H1 (cell line): ENCODE measurements at regions not wholly inside any gene's neighbourhood (a gene's known extent, or its start where the extent isn't known, plus 50 kb on each side); places are given as distances from the start of the nearest gene placed in this dataset.

Experiments used
- CTCF ChIA-PET: fragments of 300-600 bp; sonication (Branson Sonifier 250); formaldehyde crosslinking; loops from one replicate; lab custom pipeline; 2021; ENCODE audit not compliant: partially characterized antibody; lab: Charles Lee
- POLR2A ChIA-PET: fragments of 300-600 bp; sonication (Branson Sonifier 250); formaldehyde crosslinking; loops from one replicate; lab custom pipeline; 2021; ENCODE audit warnings: inconsistent platforms; ENCODE audit not compliant: partially characterized antibody; lab: Charles Lee
- DNase-seq, 2 experiments: peaks; one replicate each; pipeline versions ENCODE4 v3.0.0 to v3.0.0-alpha.2; 2010 to 2022; ENCODE audit warnings: low spot score in 2 of 2, low read depth in 1 of 2, mixed read lengths in 1 of 2
- FAIRE-seq: peaks from 2 replicates; lab custom pipeline; 2011; peaks lifted over from hg19 to GRCh38; lab: Jason Lieb, UNC
- H2AFZ ChIP-seq: 2 replicates; pipeline ENCODE4 v1.8.1; 2012; ENCODE audit warnings: low read length, inconsistent platforms
- H2AK5ac ChIP-seq: 2 replicates; pipeline ENCODE4 v1.6.1; 2013; ENCODE audit warnings: low read depth, low read length
- H2BK120ac ChIP-seq: replicated peaks from 2 replicates; pipeline ENCODE3; 2013; ENCODE audit warnings: low read depth, low read length, inconsistent platforms
- H2BK12ac ChIP-seq: 2 replicates; pipeline ENCODE4 v1.6.1; 2013; ENCODE audit warnings: low read depth, low read length
- H2BK15ac ChIP-seq: 2 replicates; pipeline ENCODE4 v1.6.1; 2013; ENCODE audit warnings: low read length
- H2BK20ac ChIP-seq: 2 replicates; pipeline ENCODE4 v1.6.1; 2013; ENCODE audit warnings: low read length
- H2BK5ac ChIP-seq: 2 replicates; pipeline ENCODE4 v1.6.1; 2013; ENCODE audit warnings: low read depth, low read length
- H3K14ac ChIP-seq: 2 replicates; pipeline ENCODE4 v1.6.1; 2013; ENCODE audit warnings: inconsistent platforms; ENCODE audit not compliant: insufficient read length
- H3K18ac ChIP-seq: 2 replicates; pipeline ENCODE4 v1.6.1; 2013; ENCODE audit warnings: low read length; ENCODE audit errors: extremely low read depth
- H3K23ac ChIP-seq: 2 replicates; pipeline ENCODE4 v1.6.1; 2013; ENCODE audit warnings: inconsistent platforms; ENCODE audit not compliant: insufficient read length
- H3K23me2 ChIP-seq: 2 replicates; pipeline ENCODE4 v1.6.1; 2013; ENCODE audit warnings: low read depth, low read length
- H3K27ac ChIP-seq: 2 replicates; pipeline ENCODE4 v1.6.1; 2011; ENCODE audit warnings: low read depth, low read length, inconsistent platforms
- H3K27me3 ChIP-seq, 4 experiments: replicated peaks in 1 of 4; 1 replicate in 1 of 4; 2 replicates in 3 of 4; pipeline versions ENCODE4 v1.6.1 to v1.8.1; 2011 to 2013; ENCODE audit warnings: low read length in 3 of 4, mild to moderate bottlenecking in 3 of 4, inconsistent platforms in 2 of 4, mixed read lengths in 2 of 4, moderate library complexity in 1 of 4; ENCODE audit not compliant: control insufficient read depth in 3 of 4, insufficient read depth in 3 of 4; ENCODE audit errors: extremely low read depth in 1 of 4
- H3K36me3 ChIP-seq, 4 experiments: 2 replicates each; pipeline versions ENCODE4 v1.6.1 to v1.8.1; 2011 to 2013; ENCODE audit warnings: mild to moderate bottlenecking in 4 of 4, low read length in 3 of 4, moderate library complexity in 2 of 4, control low read depth in 1 of 4, inconsistent platforms in 1 of 4; ENCODE audit not compliant: insufficient read depth in 4 of 4, control insufficient read depth in 2 of 4
- H3K4ac ChIP-seq: replicated peaks from 2 replicates; pipeline ENCODE3; 2013; ENCODE audit warnings: low read length, low read depth, mixed read lengths, inconsistent platforms; ENCODE audit not compliant: insufficient read length
- H3K4me1 ChIP-seq, 4 experiments: replicated peaks in 1 of 4; 1 replicate in 1 of 4; 2 replicates in 3 of 4; pipeline versions ENCODE4 v1.6.1 to v1.8.1; 2011 to 2013; ENCODE audit warnings: low read length in 3 of 4, inconsistent platforms in 2 of 4, mixed read lengths in 1 of 4; ENCODE audit not compliant: insufficient read depth in 4 of 4, control insufficient read depth in 3 of 4
- H3K4me2 ChIP-seq, 2 experiments: 2 replicates each; pipeline versions ENCODE4 v1.6.1 to v1.8.1; 2011 to 2013; ENCODE audit warnings: low read depth in 2 of 2, low read length in 2 of 2, control low read depth in 1 of 2, inconsistent platforms in 1 of 2, mild to moderate bottlenecking in 1 of 2; ENCODE audit not compliant: insufficient read depth in 1 of 2
- H3K4me3 ChIP-seq, 4 experiments: fragments of 200-600, 300-600 bp in 1 of 4; sonication (generic), shearing (Covaris generic), sonication (Bioruptor Twin) in 1 of 4; 2 replicates each; pipeline versions ENCODE4 v1.5.1 to v1.8.1; 2011 to 2016; ENCODE audit warnings: low read length in 4 of 4, low read depth in 3 of 4, control low read depth in 2 of 4, inconsistent platforms in 2 of 4, mild to moderate bottlenecking in 2 of 4, mixed read lengths in 1 of 4, moderate library complexity in 1 of 4; ENCODE audit not compliant: insufficient read depth in 2 of 4; ENCODE audit errors: extremely low read depth in 1 of 4
- H3K56ac ChIP-seq: replicated peaks from 2 replicates; pipeline ENCODE3; 2013; ENCODE audit warnings: low read depth, mild to moderate bottlenecking, mixed read lengths, low read length, inconsistent platforms; ENCODE audit not compliant: insufficient read length
- H3K79me1 ChIP-seq: 2 replicates; pipeline ENCODE4 v1.6.1; 2013; ENCODE audit warnings: low read depth, low read length, control low read depth
- H3K79me2 ChIP-seq, 2 experiments: 2 replicates each; pipeline versions ENCODE4 v1.6.1 to v1.8.1; 2012 to 2013; ENCODE audit warnings: low read length in 2 of 2, mild to moderate bottlenecking in 2 of 2, inconsistent platforms in 1 of 2; ENCODE audit not compliant: insufficient read depth in 2 of 2, control insufficient read depth in 1 of 2
- H3K9ac ChIP-seq, 4 experiments: replicated peaks in 1 of 4; 1 replicate in 1 of 4; 2 replicates in 3 of 4; pipeline versions ENCODE4 v1.6.1 to v1.8.1; 2011 to 2013; ENCODE audit warnings: low read depth in 3 of 4, low read length in 3 of 4, control low read depth in 2 of 4, mild to moderate bottlenecking in 2 of 4, moderate library complexity in 2 of 4, inconsistent platforms in 1 of 4; ENCODE audit errors: extremely low read depth in 1 of 4
- H3K9me3 ChIP-seq, 2 experiments: 2 replicates each; pipeline versions ENCODE4 v1.6.1 to v1.8.1; 2012 to 2013; ENCODE audit warnings: mild to moderate bottlenecking in 2 of 2, moderate library complexity in 2 of 2, control low read depth in 1 of 2, inconsistent platforms in 1 of 2, low read depth in 1 of 2, low read length in 1 of 2, mixed read lengths in 1 of 2; ENCODE audit not compliant: insufficient read depth in 2 of 2
- H4K20me1 ChIP-seq, 2 experiments: replicated peaks in 1 of 2; 2 replicates each; pipeline versions ENCODE3 to v1.8.1; 2011 to 2013; ENCODE audit warnings: inconsistent platforms in 2 of 2, low read length in 2 of 2, mild to moderate bottlenecking in 1 of 2; ENCODE audit not compliant: insufficient read depth in 2 of 2, control insufficient read depth in 1 of 2
- H4K5ac ChIP-seq: 2 replicates; pipeline ENCODE4 v1.6.1; 2013; ENCODE audit warnings: low read length, low read depth, mixed read lengths, inconsistent platforms; ENCODE audit not compliant: insufficient read length
- H4K8ac ChIP-seq: 2 replicates; pipeline ENCODE4 v1.8.0; 2013; ENCODE audit warnings: mild to moderate bottlenecking, moderate library complexity, low read length, inconsistent platforms; ENCODE audit not compliant: insufficient read depth; ENCODE audit errors: extremely low read depth
- H4K91ac ChIP-seq: replicated peaks from 2 replicates; pipeline ENCODE3; 2013; ENCODE audit warnings: low read length, mixed read lengths, inconsistent platforms; ENCODE audit not compliant: insufficient read length
- ASH2L ChIP-seq: fragments of 200-600, 300-600 bp; sonication (generic); IDR thresholded peaks from one replicate; pipeline ENCODE4 v1.7.1; 2017; ENCODE audit warnings: low read length
- CBX5 ChIP-seq: fragments of 300-800, 300-1000 bp; sonication (generic); IDR thresholded peaks from 2 replicates; pipeline ENCODE4 v1.7.1; 2016; ENCODE audit warnings: antibody characterized with exemption, low read length, low read depth
- EP300 ChIP-seq, 2 experiments: IDR thresholded peaks; 1 replicate in 1 of 2; 2 replicates in 1 of 2; pipeline ENCODE4 v1.6.1; 2011 to 2012; ENCODE audit warnings: low read depth in 2 of 2, low read length in 2 of 2, mild to moderate bottlenecking in 2 of 2, borderline replicate concordance in 1 of 2, inconsistent platforms in 1 of 2, moderate library complexity in 1 of 2
- FOSL1 ChIP-seq: IDR thresholded peaks from 2 replicates; pipeline ENCODE4 v1.6.1; 2011; ENCODE audit warnings: mild to moderate bottlenecking, low read depth, low read length, moderate library complexity; ENCODE audit not compliant: insufficient read depth
- KDM5A ChIP-seq: fragments of 200-600 bp; IDR thresholded peaks from 2 replicates; pipeline ENCODE4 v1.7.1; 2012; ENCODE audit warnings: mild to moderate bottlenecking, low read length, inconsistent platforms, mixed read lengths
- POU5F1 ChIP-seq: IDR thresholded peaks from 2 replicates; pipeline ENCODE4 v1.6.1; 2011; ENCODE audit warnings: low read depth, mild to moderate bottlenecking, low read length, moderate library complexity
- RFX5 ChIP-seq: IDR thresholded peaks from 2 replicates; pipeline ENCODE4 v1.6.1; 2011; ENCODE audit warnings: low read depth, low read length, improper control_type of control experiment, borderline replicate concordance
- RXRA ChIP-seq: IDR thresholded peaks from 2 replicates; pipeline ENCODE4 v1.6.1; 2011; ENCODE audit warnings: low read depth, mild to moderate bottlenecking, low read length, moderate library complexity; ENCODE audit not compliant: insufficient read depth
- SP2 ChIP-seq: IDR thresholded peaks from 2 replicates; pipeline ENCODE4 v1.6.1; 2012; ENCODE audit warnings: mild to moderate bottlenecking, low read length, inconsistent platforms
- WGBS, 2 experiments: shearing (Covaris generic) in 1 of 2; methylation state at CpG; one replicate each; pipeline versions ENCODE4 v1.1.6 to v1.1.7; 2013 to 2015; ENCODE audit warnings: low lambda C conversion rate in 2 of 2, mixed read lengths in 2 of 2, inconsistent platforms in 1 of 2, low coverage in 1 of 2, missing lambda C conversion rate in 1 of 2; ENCODE audit not compliant: insufficient replicate concordance in 2 of 2, insufficient coverage in 1 of 2, insufficient read length in 1 of 2; ENCODE audit errors: extremely low coverage in 1 of 2, missing lambda C conversion rate in 1 of 2; 5-methylcytosine and 5-hydroxymethylcytosine counted together
- TF ChIP-seq, protein P1 (sequence below): IDR thresholded peaks from 2 replicates; pipeline ENCODE4 v1.6.1; 2012; ENCODE audit warnings: low read length, inconsistent platforms
- TF ChIP-seq, protein P2 (sequence below): IDR thresholded peaks from 2 replicates; pipeline ENCODE4 v1.6.1; 2012; ENCODE audit warnings: inconsistent platforms

DNA sequence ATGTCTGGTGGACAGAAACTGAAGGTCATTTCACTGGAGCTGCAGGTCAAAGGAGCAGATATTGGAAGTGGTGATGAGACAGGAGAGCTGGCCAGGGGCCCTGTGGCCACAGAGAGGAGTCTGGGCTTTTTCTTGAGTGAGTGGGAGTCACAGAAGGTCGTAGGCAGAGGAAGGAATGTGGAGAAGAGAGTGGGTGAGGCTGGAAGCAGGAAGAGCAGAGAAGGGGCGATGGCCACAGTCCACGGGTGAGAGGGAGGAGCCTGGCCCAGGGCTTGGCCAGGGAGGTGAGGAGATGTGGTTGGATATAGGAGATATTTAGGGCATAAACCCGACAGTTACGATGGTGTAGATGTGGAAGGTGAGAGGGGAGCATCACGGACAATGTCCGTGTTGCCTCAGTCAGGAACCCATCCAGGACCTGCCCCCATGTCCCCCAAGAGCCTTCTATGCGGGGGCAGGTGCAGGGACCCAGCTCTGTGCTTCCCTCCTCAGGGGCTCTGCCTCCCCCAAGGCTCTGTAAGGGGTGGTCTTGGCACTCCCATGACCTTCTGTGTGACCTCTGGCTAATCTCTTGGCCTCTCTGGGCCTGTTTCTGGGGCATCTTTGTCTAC lies 150.5 kb upstream of the PTPN1 start:
- no peak for FAIRE-seq
- TF ChIP-seq RFX5 (no peak), FOSL1 (no peak), KDM5A (no peak), EP300 (IDR thresholded peaks at IDR 0.05; ENCODE audit: borderline replicate concordance in 1 of 2, low read depth in 2 of 2, low read length in 2 of 2) (no peak), ASH2L (no peak), SP2 (no peak), RXRA (no peak), CBX5 (no peak), POU5F1 (no peak)
- TF ChIP-seq, protein P1, sequence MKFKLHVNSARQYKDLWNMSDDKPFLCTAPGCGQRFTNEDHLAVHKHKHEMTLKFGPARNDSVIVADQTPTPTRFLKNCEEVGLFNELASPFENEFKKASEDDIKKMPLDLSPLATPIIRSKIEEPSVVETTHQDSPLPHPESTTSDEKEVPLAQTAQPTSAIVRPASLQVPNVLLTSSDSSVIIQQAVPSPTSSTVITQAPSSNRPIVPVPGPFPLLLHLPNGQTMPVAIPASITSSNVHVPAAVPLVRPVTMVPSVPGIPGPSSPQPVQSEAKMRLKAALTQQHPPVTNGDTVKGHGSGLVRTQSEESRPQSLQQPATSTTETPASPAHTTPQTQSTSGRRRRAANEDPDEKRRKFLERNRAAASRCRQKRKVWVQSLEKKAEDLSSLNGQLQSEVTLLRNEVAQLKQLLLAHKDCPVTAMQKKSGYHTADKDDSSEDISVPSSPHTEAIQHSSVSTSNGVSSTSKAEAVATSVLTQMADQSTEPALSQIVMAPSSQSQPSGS: no peak
- TF ChIP-seq, protein P2, sequence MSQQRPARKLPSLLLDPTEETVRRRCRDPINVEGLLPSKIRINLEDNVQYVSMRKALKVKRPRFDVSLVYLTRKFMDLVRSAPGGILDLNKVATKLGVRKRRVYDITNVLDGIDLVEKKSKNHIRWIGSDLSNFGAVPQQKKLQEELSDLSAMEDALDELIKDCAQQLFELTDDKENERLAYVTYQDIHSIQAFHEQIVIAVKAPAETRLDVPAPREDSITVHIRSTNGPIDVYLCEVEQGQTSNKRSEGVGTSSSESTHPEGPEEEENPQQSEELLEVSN: no peak

More for the DNA sequence above, 150.5 kb upstream of the PTPN1 start:
- Histone ChIP-seq H3K79me1 (no peaks in the 10 kb centered on the region), H2BK15ac (no peak overlapping the region), H3K4me2 (no peak overlapping the region), H3K79me2 (no peaks in the 10 kb centered on the region), H2AK5ac (no peak overlapping the region), H3K27me3 (no peaks in the 10 kb centered on the region), H2BK5ac (no peak overlapping the region), H4K5ac (no peak overlapping the region), H3K23me2 (no peaks in the 10 kb centered on the region), H2BK12ac (no peak overlapping the region), H4K91ac (no peak overlapping the region), H3K4me3 (no peak overlapping the region), H3K36me3 (no peaks in the 10 kb centered on the region), H3K56ac (no peak overlapping the region), H3K18ac (no peak overlapping the region), H3K4ac (no peak overlapping the region), H3K4me1 (no peaks in the 10 kb centered on the region; a peak in 2 of 7 replicates), H3K27ac (no peak overlapping the region), H4K8ac (no peak overlapping the region), H3K14ac (no peak overlapping the region), H3K9me3 (no peaks in the 10 kb centered on the region), H4K20me1 (no peaks in the 10 kb centered on the region), H2BK120ac (no peak overlapping the region), H3K23ac (no peak overlapping the region), H3K9ac (no peak overlapping the region), H2BK20ac (no peak overlapping the region), H2AFZ (no peak overlapping the region)
- CTCF ChIA-PET: interaction anchor here (0.6 to 2.3 kb wide), 2 partner anchors 78 to 96 kb away, joined by 3 to 5 read pairs; no protein-coding TSS in a partner anchor
- POLR2A ChIA-PET: no interaction called here
- WGBS, 2 experiments: 86% methylated on average over 8 of the region's 8 CpGs; no CpG with 5 or more reads in 1 of the 2 experiments
- no peak for DNase-seq
